ENCODE measurements at regions not wholly inside any gene's neighbourhood (a gene's known extent, or its start where the extent isn't known, plus 50 kb on each side); places are given as distances from the start of the nearest gene placed in this dataset.

DNA sequence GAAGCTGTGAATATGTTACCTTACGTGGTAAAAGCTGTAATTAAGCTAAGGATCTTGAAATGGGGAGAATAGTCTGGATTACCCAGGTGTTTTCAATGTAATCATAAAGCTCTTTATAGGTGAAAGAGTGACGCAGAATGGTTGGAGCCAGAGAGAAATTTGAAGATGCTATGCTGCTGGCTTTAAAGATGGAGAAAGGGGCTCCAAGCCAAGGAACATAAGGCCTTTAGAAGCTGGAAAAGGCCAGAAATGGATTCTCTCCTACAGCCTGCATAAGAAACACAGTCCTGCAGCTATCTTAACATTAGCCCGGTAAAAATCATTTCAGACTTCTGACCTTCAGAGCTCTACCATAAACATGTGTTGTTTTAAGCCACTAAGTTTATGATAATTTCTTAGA is 243.3 kb upstream of the VLDLR start:
- Mint-ChIP-seq H3K4me1 (ENCODE audit: unreplicated experiment) (no peaks in the 10 kb centered on the region), H3K27ac (ENCODE audit: unreplicated experiment) (no peak overlapping the region), H3K36me3 (ENCODE audit: low read depth, unreplicated experiment) (no peaks in the 10 kb centered on the region), H3K4me3 (ENCODE audit: unreplicated experiment) (no peak overlapping the region), H3K27me3 (ENCODE audit: unreplicated experiment) (peaks cover 3% of the 10 kb centered on the region), H3K9me3 (ENCODE audit: unreplicated experiment) (peaks cover 4% of the 10 kb centered on the region)
- no peak for DNase-seq (ENCODE audit: low spot score)
- TF ChIP-seq, protein P1, sequence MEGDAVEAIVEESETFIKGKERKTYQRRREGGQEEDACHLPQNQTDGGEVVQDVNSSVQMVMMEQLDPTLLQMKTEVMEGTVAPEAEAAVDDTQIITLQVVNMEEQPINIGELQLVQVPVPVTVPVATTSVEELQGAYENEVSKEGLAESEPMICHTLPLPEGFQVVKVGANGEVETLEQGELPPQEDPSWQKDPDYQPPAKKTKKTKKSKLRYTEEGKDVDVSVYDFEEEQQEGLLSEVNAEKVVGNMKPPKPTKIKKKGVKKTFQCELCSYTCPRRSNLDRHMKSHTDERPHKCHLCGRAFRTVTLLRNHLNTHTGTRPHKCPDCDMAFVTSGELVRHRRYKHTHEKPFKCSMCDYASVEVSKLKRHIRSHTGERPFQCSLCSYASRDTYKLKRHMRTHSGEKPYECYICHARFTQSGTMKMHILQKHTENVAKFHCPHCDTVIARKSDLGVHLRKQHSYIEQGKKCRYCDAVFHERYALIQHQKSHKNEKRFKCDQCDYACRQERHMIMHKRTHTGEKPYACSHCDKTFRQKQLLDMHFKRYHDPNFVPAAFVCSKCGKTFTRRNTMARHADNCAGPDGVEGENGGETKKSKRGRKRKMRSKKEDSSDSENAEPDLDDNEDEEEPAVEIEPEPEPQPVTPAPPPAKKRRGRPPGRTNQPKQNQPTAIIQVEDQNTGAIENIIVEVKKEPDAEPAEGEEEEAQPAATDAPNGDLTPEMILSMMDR (IDR thresholded peaks at IDR 0.05; ENCODE audit: unreplicated experiment) = no peak

DNA sequence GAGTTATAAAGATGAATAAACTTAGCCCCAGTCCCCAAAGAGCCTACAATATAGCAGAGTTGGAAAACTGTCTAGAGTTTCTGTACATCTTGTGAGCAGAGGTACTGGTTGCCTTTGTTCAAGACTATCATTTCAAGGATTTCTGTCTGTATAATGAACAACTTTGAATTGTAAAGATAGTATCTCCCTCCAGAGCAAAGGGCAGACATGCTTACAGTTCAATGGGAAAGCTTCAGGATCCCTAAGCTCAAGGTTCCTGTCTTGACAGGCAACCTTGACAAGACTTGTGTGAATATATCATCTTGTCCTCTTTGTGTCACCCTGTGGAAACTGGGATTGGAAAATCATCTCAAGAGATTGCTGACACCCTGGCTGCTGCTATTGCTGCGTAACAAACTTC is 242.8 kb upstream of the VLDLR start:
- Mint-ChIP-seq H3K4me1 (ENCODE audit: unreplicated experiment) (no peaks in the 10 kb centered on the region), H3K27ac (ENCODE audit: unreplicated experiment) (no peak overlapping the region), H3K36me3 (ENCODE audit: low read depth, unreplicated experiment) (no peaks in the 10 kb centered on the region), H3K4me3 (ENCODE audit: unreplicated experiment) (no peak overlapping the region), H3K9me3 (ENCODE audit: unreplicated experiment) (peaks cover 4% of the 10 kb centered on the region), H3K27me3 (ENCODE audit: unreplicated experiment) (peaks cover 3% of the 10 kb centered on the region)
- TF ChIP-seq, protein P1 (IDR thresholded peaks at IDR 0.05; ENCODE audit: unreplicated experiment) = no peak
- DNase-seq (ENCODE audit: low spot score) = no peak

DNA sequence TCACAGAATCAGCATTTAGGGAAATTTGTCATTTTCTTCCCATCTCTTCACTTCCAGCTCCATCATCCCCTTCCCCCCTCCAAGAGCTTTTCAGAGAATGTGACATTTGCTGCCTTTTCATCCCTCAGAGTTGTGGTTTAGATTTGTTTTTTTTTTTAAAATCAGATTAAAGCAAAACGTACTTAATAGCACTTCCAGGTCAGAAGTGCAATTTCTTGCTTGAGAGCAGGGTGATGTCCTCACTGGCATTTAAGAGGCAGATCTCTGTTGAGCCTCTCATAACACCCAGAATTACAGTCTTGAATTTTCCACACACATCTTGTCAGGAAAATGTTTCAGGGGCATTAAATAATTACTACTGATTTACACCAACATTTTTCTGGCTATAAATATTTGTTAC is 236.8 kb upstream of the VLDLR start:
- H3K27me3 Mint-ChIP-seq (ENCODE audit: unreplicated experiment) = no peaks in the 10 kb centered on the region
- no peaks in the 10 kb centered on the region for H3K4me1 Mint-ChIP-seq (ENCODE audit: unreplicated experiment)
- H3K36me3 Mint-ChIP-seq (ENCODE audit: low read depth, unreplicated experiment) = no peaks in the 10 kb centered on the region
- H3K4me3 Mint-ChIP-seq (ENCODE audit: unreplicated experiment) = no peak overlapping the region
- TF ChIP-seq, protein P1 (IDR thresholded peaks at IDR 0.05; ENCODE audit: unreplicated experiment) = no peak
- no peaks in the 10 kb centered on the region for H3K9me3 Mint-ChIP-seq (ENCODE audit: unreplicated experiment)
- no peak for DNase-seq (ENCODE audit: low spot score)
- H3K27ac Mint-ChIP-seq (ENCODE audit: unreplicated experiment) = no peak overlapping the region

DNA sequence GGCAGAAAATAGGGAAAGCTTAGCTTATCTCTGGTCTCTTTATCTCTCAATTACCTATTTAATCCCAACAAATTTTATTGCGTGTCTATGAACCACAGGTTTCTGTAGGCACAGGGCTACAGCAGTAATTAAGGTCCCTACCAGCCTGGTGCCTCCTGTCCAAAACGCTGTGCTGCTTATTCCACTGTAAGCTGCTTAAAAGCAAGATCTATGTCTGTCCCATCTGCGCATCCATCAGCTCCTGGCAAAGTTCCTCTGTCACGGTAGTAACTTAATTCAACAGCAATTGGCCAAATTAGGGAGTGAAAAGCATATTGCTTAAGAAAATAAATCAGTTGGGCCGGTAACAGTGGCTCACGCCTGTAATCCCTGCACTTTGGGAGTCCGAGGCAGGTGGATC is 235.8 kb upstream of the VLDLR start:
- Mint-ChIP-seq H3K36me3 (ENCODE audit: low read depth, unreplicated experiment) (no peaks in the 10 kb centered on the region), H3K9me3 (ENCODE audit: unreplicated experiment) (no peaks in the 10 kb centered on the region)

DNA sequence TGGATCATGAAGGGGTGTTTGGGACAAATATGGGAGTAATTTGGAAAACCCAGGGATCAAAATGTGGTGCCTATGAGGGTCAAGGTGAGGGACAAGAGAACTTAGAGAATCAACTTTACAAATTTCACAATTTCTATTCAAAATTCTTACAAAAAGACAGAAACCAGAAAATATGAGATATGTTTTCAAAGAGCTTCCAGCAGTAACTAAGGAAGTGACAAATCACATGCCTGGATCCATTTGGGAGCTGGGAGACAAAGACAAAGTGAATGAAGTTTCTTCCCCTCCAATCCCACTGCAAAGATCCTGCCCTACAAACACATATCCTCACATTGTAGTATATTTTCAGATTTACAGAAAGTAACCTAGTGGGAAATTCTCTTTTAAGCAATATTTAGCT is 235.0 kb upstream of the VLDLR start:
- no peaks in the 10 kb centered on the region for H3K4me1 Mint-ChIP-seq (ENCODE audit: unreplicated experiment)
- no peaks in the 10 kb centered on the region for H3K27me3 Mint-ChIP-seq (ENCODE audit: unreplicated experiment)
- H3K27ac Mint-ChIP-seq (ENCODE audit: unreplicated experiment) = no peak overlapping the region
- H3K9me3 Mint-ChIP-seq (ENCODE audit: unreplicated experiment) = no peaks in the 10 kb centered on the region
- H3K4me3 Mint-ChIP-seq (ENCODE audit: unreplicated experiment) = no peak overlapping the region
- no peak for DNase-seq (ENCODE audit: low spot score)
- no peaks in the 10 kb centered on the region for H3K36me3 Mint-ChIP-seq (ENCODE audit: low read depth, unreplicated experiment)
- TF ChIP-seq, protein P1 (IDR thresholded peaks at IDR 0.05; ENCODE audit: unreplicated experiment) = no peak

More for the DNA sequence above, 235.8 kb upstream of the VLDLR start:
- Mint-ChIP-seq H3K4me1 (ENCODE audit: unreplicated experiment) (no peaks in the 10 kb centered on the region), H3K27me3 (ENCODE audit: unreplicated experiment) (no peaks in the 10 kb centered on the region), H3K27ac (ENCODE audit: unreplicated experiment) (no peak overlapping the region), H3K4me3 (ENCODE audit: unreplicated experiment) (no peak overlapping the region)
- no peak for DNase-seq (ENCODE audit: low spot score)
- TF ChIP-seq, protein P1 (IDR thresholded peaks at IDR 0.05; ENCODE audit: unreplicated experiment) = no peak

Data from endothelial cell (in vitro differentiated cells).